NCI-H2171 (cell line): ENCODE measurements at regions not wholly inside any gene's neighbourhood (a gene's known extent, or its start where the extent isn't known, plus 50 kb on each side); places are given as distances from the start of the nearest gene placed in this dataset.
"Not testable (repeated sequence)": the region's sequence is repeated elsewhere in the genome, so short reads cannot be mapped to it uniquely, and the experiment has no call there.

ENCODE experiments used
- DNase-seq: peaks from one replicate; lab custom pipeline; 2025; lab: John Stamatoyannopoulos, UW

DNA sequence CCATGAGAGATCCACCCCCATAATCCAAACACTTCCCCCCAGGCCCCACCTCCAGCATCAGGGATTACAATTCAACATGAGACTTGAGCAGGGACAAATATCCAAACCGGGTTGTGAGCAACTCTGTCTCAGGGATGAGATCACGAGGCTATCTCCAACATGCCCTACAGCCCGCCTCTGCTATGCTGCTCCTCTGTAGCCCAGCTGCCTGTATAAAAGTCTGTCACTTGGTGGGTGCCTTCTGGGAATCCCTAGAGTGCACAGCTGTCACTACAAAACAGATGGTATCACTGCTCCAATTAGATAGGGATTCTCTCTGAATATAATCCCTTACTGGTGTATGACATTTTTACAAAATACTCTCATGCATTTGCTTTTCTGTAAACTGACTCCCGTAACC lies 114.9 kb upstream of the NANOS1 start:
- peak; percentile 56 for DNase-seq

DNA sequence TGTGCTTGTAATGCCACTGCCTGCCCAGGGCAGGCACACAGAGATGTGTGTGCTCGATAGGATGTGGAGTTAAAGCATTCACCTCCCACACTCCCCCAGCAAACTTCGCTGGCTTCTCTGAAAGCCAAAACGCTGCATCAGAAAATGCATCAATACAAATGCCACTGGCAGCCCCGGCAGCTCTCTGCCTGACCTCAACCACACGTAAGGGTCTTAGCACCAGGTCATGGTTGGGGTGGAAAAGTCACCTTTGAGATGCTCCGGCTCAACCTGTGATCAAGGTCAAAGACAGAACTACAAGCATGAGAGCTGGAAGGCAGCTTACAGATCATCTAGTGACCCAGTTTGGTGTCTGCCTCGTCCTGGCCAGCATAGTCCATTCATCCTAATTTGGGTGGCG lies 114.4 kb upstream of the NANOS1 start:
- no peak for DNase-seq

DNA sequence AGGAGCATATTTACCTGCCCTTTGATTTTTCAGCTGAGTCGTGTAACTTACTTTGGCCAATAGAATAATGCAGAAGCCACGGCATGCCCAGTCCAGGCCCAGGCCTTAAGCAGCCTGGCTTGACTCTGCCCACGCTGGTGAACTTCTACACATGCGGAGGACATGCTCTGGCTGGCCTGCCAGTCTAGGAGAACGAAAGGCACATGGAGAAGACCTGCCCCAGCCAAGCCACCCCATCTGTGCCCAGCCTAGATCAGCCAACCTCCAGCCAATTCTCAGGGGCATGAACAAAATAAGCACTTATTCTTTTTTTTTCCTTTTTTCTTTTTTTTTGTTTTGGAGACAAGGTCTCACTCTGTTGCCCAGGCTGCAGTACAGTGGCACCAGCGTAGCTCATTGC lies 112.7 kb upstream of the NANOS1 start:
- no peak for DNase-seq

DNA sequence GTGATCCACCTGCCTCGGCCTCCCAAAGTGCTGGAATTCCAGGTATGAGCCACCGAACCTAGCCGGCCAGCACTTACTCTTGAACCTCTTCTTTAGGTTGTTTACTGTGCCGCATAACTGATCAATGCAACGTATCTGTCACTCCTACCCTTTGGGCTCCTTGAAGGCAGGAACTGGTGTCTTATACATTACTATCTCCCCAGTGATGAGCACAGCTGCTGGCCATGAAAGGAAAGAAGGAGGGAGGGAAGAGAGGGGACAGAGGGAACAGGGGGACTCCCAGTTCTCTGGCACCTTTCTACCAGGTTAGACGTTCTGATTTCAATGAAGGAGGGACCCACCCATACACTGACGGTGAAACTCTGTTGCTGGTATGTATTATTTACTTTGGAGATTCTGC lies 111.8 kb upstream of the NANOS1 start:
- DNase-seq = no peak

DNA sequence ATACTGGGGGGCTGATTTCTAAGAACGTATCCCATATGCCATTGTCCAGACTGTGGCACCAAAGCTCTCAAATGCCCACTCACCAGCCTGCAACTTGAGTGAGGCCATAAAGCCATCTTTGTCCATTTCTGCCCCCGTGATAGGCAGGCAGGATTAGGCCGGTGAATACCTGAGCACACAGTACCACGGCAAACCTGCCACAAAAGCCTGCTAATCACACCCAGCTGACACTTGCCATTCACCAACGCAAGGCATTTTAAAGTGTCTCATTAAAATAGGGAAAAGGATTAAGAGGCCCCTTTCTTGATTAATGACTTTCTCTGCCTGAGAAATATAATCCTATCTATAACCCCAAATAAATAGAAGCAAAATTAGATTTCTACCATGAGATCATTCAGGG lies 111.4 kb upstream of the NANOS1 start:
- no peak for DNase-seq

- peak; percentile 19 for DNase-seq
These were observed 110.9 kb upstream of the NANOS1 start for GRCh38 chr10:118918587-118918986.

- DNase-seq = no peak
These were observed 109.3 kb upstream of the NANOS1 start for GRCh38 chr10:118920206-118920605.

DNA sequence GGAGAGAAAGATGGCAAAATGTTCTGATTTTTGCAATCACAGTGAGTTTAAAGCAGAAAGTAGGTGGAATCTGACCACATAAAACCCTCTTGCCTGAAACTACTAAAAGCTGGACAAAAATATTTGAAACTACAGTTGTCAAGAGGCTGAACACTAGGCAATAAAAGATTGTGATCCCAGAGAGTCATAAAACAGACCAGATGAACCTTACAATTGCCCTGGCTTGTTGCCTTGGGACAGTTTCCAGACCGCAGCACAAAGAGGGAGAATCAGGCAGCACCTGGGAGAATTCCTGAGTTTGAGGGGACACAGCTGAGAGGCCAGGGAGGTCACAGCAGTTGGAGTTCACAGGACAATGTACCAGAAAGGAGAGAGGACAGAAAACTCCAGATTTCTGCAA lies 107.3 kb upstream of the NANOS1 start:
- no peak for DNase-seq

GRCh38 chr10:118922972-118923371 lies 106.5 kb upstream of the NANOS1 start:
- no peak for DNase-seq

GRCh38 chr10:118924493-118924892 lies 105.0 kb upstream of the NANOS1 start:
- no peak for DNase-seq

- no peak for DNase-seq
These were observed 104.0 kb upstream of the NANOS1 start for GRCh38 chr10:118925404-118926071.

GRCh38 chr10:118926072-118926417 lies 103.5 kb upstream of the NANOS1 start:
- DNase-seq = no peak

DNA sequence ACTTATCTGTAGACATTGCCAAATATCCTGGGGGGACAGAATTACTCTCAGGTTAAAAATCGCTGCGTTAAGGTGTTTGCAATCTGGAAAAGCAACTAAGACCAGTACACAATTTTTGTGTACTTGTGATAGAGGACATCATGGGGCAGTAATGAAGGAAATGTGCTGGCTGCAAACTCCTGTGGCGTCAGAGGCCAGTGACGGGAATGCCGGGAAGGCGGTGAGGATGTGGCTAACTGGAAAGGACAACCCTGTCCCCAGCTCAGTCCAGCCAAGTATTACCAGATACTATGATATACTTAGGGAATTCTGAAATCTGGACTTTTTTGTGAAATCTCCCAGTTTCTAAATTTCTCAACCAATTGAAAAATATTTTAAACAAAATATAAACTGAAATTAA lies 103.1 kb upstream of the NANOS1 start:
- no peak for DNase-seq

DNA sequence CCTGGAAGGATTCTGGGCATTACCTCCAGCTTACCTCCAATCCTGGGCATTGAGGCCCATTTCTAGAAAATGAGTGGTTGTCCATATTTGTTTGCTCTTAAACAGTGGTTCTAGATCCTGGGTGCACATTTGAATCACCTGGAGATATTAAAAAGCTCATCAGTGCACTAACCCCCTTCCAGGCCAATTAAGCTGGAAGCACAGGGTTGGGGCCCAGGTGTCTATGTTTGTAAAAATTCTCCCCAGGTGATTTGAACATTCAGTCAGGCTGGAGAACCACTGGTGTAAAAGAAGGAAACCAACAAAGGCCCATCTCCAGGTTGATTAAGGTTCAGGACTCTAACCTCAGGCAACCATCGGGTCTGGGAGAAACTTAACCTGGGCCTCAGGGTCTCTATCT lies 102.6 kb upstream of the NANOS1 start:
- no peak for DNase-seq

DNA sequence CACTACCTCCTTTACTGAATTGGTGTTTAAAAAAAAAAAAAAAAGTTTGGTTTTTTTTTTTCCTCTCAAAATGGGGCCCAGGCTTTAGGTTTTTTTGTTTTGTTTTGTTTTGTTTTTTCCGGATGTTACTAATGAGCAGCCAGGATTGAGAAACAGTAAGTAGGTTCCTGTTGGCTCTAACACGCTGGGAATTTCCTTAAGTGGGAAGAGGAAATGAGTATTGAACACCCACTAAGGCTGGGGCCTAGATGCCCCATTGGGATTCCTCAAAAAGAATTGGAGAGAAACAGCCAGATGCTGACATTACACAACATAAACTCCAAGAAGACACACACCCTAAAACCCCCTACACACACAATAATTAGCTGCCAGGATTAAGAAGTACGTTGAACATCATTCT lies 102.2 kb upstream of the NANOS1 start:
- no peak for DNase-seq

DNA sequence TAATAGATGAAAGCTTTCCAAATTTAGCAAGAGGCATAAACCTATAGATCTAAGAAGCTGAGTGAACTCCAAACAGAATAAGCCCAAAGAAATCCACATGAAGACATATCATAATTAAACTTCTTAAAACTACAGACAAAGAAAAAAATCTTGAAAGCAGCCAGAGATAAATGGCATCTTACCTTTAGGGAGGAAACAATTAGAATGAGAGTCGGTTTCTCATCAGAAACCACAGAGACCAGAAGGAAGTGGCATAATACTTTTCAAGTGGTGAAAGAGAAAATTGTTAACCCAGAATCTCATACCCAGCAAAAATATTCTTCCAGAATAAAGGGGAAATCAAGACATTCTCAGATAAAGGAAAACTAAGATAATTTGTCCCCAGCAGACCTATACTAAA lies 98.9 kb upstream of the NANOS1 start:
- DNase-seq = no peak

- no peak for DNase-seq
These were observed 98.1 kb upstream of the NANOS1 start for GRCh38 chr10:118931436-118931835.

- not testable (repeated sequence) for DNase-seq
These were observed 97.4 kb upstream of the NANOS1 start for GRCh38 chr10:118932154-118932553.

- DNase-seq = no peak
These were observed 92.3 kb upstream of the NANOS1 start for GRCh38 chr10:118937226-118937625.

- DNase-seq = no peak
These were observed 90.1 kb upstream of the NANOS1 start for GRCh38 chr10:118939211-118940007.

GRCh38 chr10:118940386-118940785 lies 89.1 kb upstream of the NANOS1 start:
- DNase-seq = no peak

GRCh38 chr10:118943253-118943652 lies 86.3 kb upstream of the NANOS1 start:
- no peak for DNase-seq

DNA sequence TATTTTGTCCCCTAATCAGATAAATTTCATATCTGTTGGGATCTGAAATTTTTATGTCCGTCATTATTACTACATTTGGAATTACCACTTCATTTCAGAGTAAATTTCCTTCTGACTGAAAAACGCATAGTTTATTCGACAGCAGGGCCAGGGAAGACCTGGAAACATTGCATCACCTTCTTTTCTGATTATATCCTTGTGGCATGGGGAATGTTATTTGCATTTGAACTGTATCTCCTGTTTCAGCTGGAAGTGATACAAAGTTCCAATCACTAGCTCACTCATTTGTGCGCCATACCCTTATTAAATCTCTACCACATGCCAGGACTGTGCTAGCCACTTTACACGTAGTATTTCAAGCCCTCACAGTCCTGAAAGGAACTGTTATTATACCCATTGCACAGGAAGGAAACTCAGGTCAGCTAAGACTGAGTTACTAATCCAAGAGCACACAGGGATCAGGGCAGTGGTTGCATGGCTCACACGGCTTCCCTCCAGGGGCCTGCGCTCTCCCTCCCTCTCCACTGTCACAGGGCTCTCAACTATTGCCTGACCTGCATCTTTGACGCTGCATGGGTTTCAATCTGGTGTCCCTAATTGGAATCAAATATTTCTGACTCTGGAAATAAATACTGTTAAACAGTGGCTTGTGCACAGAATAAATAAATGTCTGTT lies 84.4 kb upstream of the NANOS1 start:
- DNase-seq = no peak
